KOPT-K1 (cell line): ENCODE measurements at regions not wholly inside any gene's neighbourhood (a gene's known extent, or its start where the extent isn't known, plus 50 kb on each side); places are given as distances from the start of the nearest gene placed in this dataset.

Source experiments
- H3K27ac ChIP-seq: fragments of 200-600 bp; sonication (generic); 2 replicates; pipeline ENCODE4 v1.5.1; 2016; ENCODE audit warnings: antibody characterized with exemption, mild to moderate bottlenecking, low read depth, low read length; ENCODE audit not compliant: poor library complexity, severe bottlenecking
- H3K36me3 ChIP-seq: fragments of 200-600 bp; sonication (generic); 2 replicates; pipeline ENCODE4 v1.5.1; 2017; ENCODE audit warnings: antibody characterized with exemption, mild to moderate bottlenecking, low read length, moderate library complexity; ENCODE audit not compliant: insufficient read depth
- H3K9me3 ChIP-seq: fragments of 200-600 bp; sonication (generic); 2 replicates; pipeline ENCODE4 v1.5.1; 2017; ENCODE audit warnings: antibody characterized with exemption, low read length, mild to moderate bottlenecking; ENCODE audit not compliant: insufficient read depth, poor library complexity, severe bottlenecking

DNA sequence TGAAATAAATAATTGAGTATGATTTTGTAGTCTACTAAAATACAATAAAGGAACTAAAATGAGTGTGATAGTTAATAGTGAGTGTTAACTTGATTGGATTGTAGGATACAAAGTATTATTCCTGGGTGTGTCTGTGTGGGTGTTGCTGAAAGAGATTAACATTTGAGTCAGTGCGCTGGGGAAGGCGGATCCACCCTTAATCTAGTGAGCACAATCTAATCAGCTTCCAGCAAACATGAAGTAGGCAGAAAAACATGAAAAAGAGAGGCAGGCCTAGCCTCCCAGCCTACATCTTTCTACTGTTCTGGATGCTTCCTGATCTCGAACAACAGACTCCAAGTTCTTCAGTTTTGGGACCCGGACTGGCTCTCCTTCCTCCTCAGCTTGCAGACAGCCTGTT lies 1716.6 kb downstream of the MRPL39 start:
- no peak overlapping the region for H3K27ac ChIP-seq
- no peaks in the 10 kb centered on the region for H3K36me3 ChIP-seq
- H3K9me3 ChIP-seq = no peaks in the 10 kb centered on the region

DNA sequence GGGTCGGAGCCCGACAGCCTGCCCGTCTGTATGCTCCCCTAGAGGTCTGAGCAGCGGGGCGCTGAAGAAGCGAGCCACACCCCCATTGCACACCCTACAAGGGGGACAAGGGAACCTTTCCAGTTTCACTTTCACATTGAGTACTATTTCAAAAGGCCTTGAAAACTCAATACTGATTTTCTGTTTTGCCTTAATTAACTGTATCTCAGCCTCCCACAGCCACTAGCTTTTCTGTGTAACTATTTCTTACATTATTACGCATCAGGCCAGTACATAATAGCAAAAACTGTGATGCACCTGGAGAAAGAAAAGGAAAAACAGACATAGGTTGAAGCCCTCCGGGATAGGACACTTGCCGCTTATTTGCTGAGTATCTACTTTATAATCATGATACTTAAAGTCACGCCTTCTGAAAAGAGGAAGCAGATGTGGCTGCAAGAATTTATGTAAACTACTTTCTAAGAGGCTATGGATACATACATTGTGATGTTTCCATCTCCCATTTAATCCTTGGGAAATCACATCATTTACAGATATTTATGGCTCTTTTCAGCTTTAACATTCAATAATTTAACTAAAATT lies 1719.5 kb downstream of the MRPL39 start:
- peak overlapping the region; percentile 72 for H3K27ac ChIP-seq
- H3K9me3 ChIP-seq = no peaks in the 10 kb centered on the region
- H3K36me3 ChIP-seq = no peaks in the 10 kb centered on the region

DNA sequence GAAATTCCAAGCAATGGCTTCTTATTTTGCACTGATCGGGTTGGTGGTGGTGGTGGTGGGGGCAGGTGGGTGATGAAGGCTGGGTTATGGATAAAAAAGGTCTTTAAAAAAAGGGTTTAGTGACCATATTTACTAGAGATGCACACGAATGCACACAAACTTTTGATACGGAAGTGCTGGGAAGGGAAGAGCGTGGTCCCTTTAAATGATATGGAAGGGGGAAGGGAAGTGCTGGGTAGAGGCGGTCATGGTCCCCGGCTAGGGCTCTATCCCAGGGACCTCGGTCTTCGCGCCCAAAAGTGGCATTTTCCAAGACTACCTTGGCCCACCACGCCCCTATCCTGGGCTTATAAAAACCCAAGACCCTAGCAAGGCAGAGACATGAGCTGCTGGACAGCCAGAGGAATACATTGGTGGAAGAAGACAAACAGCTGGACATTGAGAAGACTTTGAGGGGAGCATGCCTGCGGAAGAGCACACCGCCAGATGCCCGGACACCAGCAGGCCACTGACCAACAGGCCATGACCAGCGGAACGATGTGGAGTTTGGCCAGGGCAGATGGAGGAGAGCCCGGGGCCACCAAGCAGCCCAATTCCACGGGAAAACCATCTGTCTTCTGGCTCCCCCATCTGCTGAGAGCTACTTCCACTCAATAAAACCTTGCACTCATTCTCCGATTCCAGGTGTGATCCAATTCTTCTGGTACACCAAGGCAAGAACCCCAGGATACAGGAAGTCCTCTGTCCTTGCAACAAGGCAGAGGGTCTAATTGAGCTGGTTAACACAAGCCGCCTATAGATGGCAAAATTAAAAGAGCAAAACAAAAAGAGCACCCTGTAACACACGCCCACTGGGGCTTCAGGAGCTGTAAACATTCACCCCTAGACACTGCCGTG lies 1720.2 kb downstream of the MRPL39 start:
- Histone ChIP-seq H3K36me3 (no peaks in the 10 kb centered on the region), H3K27ac (peak overlapping the region; percentile 72), H3K9me3 (no peaks in the 10 kb centered on the region)

- no peaks in the 10 kb centered on the region for H3K9me3 ChIP-seq
- no peak overlapping the region for H3K27ac ChIP-seq
- H3K36me3 ChIP-seq = no peaks in the 10 kb centered on the region
Observed at GRCh38 chr21:23881783-23882182, 1725.5 kb downstream of the MRPL39 start.

GRCh38 chr21:23876925-23877558 lies 1730.2 kb downstream of the MRPL39 start:
- Histone ChIP-seq H3K27ac (no peak overlapping the region), H3K9me3 (no peaks in the 10 kb centered on the region), H3K36me3 (no peaks in the 10 kb centered on the region)

DNA sequence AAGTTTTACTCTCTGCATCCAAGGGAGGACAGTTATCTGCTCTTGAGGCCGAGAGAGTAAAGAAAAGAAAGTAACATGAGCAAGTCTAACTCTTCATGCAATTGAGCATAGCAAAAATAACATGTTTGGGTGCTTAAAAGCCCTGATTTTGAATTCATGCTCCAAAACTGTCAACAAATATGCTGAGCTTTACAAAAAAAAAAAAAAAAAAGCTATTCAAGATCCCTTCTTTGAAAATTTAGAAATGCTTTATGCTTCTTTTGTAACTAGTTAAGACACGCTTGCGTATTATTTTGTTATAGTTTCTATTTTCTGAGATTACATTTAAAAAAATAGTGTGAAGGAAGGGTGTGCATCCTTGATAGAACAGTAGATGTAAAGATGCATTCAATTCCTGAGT lies 1733.0 kb downstream of the MRPL39 start:
- Histone ChIP-seq H3K9me3 (no peaks in the 10 kb centered on the region), H3K36me3 (no peaks in the 10 kb centered on the region), H3K27ac (no peak overlapping the region)

DNA sequence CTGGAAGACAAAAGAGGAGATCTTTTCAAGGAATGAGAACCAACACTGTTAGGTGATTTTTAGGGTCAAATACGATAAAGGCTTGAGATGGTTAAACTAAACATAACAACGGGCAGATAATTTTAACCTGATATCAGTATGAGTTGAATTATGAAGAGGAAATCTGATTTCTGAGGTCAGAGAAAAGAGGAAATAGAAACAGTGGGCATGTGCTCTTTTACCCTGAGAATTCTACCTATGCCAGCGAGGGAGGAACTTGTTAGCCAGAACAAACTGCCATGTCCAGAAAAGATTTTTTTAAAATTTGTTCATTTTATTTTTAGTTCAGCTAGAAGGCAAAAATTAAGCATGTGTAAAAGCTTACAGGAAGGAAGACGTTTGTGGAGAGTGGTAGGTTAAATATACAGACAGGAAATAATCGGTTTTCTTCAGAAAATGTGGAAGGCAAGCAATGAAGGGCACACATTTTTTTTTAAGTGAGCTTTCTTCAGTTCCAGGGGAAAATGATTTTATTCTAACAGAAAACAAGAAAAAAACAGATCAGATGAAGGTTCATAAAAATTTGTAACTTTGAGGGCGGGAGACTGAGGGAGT lies 1745.3 kb downstream of the MRPL39 start:
- Histone ChIP-seq H3K9me3 (no peaks in the 10 kb centered on the region), H3K36me3 (no peaks in the 10 kb centered on the region), H3K27ac (peak overlapping the region; percentile 52)

DNA sequence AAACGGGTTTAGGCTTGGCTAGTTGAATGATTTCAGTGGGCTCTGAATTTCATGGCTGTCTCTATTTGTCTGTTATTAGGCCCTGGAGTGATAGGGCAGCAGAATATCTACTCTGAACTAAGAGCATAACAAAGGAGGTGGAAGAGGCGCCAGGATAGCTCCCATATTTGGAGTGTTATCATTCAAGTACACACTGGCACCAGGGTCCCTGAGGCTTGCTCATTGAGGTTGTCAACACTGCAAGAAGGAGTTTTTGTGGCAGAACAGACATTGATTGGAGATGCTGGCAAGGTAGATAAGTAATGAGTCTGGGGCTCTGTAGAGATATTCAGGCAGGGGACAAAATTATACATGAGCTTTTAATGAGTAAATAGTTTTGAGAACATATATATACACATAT lies 1748.4 kb downstream of the MRPL39 start:
- no peaks in the 10 kb centered on the region for H3K9me3 ChIP-seq
- peak overlapping the region; percentile 39 for H3K27ac ChIP-seq
- H3K36me3 ChIP-seq = no peaks in the 10 kb centered on the region

GRCh38 chr21:23853796-23854379 lies 1753.4 kb downstream of the MRPL39 start:
- no peak overlapping the region for H3K27ac ChIP-seq
- no peaks in the 10 kb centered on the region for H3K36me3 ChIP-seq
- no peaks in the 10 kb centered on the region for H3K9me3 ChIP-seq

- no peaks in the 10 kb centered on the region for H3K36me3 ChIP-seq
- H3K27ac ChIP-seq = no peak overlapping the region
- peaks cover 9% of the 10 kb centered on the region for H3K9me3 ChIP-seq
Observed at GRCh38 chr21:23837564-23837963, 1769.7 kb downstream of the MRPL39 start.

- Histone ChIP-seq H3K36me3 (no peaks in the 10 kb centered on the region), H3K27ac (no peak overlapping the region), H3K9me3 (no peaks in the 10 kb centered on the region)
Observed at GRCh38 chr21:23822760-23823159, 1784.5 kb downstream of the MRPL39 start.

- Histone ChIP-seq H3K27ac (no peak overlapping the region), H3K9me3 (no peaks in the 10 kb centered on the region), H3K36me3 (no peaks in the 10 kb centered on the region)
Observed at GRCh38 chr21:23817337-23817736, 1789.9 kb downstream of the MRPL39 start.

- no peaks in the 10 kb centered on the region for H3K36me3 ChIP-seq
- no peak overlapping the region for H3K27ac ChIP-seq
- no peaks in the 10 kb centered on the region for H3K9me3 ChIP-seq
Observed at GRCh38 chr21:23812485-23812884, 1794.8 kb downstream of the MRPL39 start.

- Histone ChIP-seq H3K9me3 (no peaks in the 10 kb centered on the region), H3K36me3 (no peaks in the 10 kb centered on the region), H3K27ac (no peak overlapping the region)
Observed at GRCh38 chr21:23811805-23812204, 1795.5 kb downstream of the MRPL39 start.

GRCh38 chr21:23809573-23809972 lies 1797.7 kb downstream of the MRPL39 start:
- no peak overlapping the region for H3K27ac ChIP-seq
- H3K9me3 ChIP-seq = no peaks in the 10 kb centered on the region
- H3K36me3 ChIP-seq = no peaks in the 10 kb centered on the region
